Spleen (tissue), 11 donors: ENCODE measurements at regions not wholly inside any gene's neighbourhood (a gene's known extent, or its start where the extent isn't known, plus 50 kb on each side); places are given as distances from the start of the nearest gene placed in this dataset.

Experiments
- DNase-seq: peaks from one replicate; pipeline ENCODE4 v3.0.0-alpha.2; 2020
- H3K27ac ChIP-seq, 8 donors: fragments of 200-600 bp; sonication (generic) in 7 of 8; 1 replicate in 4 of 8; 2 replicates in 4 of 8; pipeline versions ENCODE4 v1.5.0 to v1.8.0; 2016 to 2021; ENCODE audit warnings: inconsistent platforms in 4 of 8, mild to moderate bottlenecking in 4 of 8, moderate library complexity in 1 of 8
- H3K27me3 ChIP-seq, 7 donors: fragments of 200-600 bp; sonication (generic) in 6 of 7; replicated peaks in 1 of 7; 1 replicate in 4 of 7; 2 replicates in 3 of 7; pipeline versions ENCODE4 v1.5.0 to v1.8.0; 2016 to 2021; ENCODE audit warnings: inconsistent platforms in 3 of 7, mild to moderate bottlenecking in 1 of 7
- H3K36me3 ChIP-seq, 6 donors: fragments of 200-600 bp; sonication (generic) in 5 of 6; 1 replicate in 4 of 6; 2 replicates in 2 of 6; pipeline versions ENCODE4 v1.5.0 to v1.8.0; 2016 to 2021; ENCODE audit warnings: inconsistent platforms in 2 of 6
- H3K4me1 ChIP-seq, 6 donors: fragments of 200-600 bp; sonication (generic) in 5 of 6; 1 replicate in 3 of 6; 2 replicates in 3 of 6; pipeline versions ENCODE4 v1.5.0 to v1.8.0; 2016 to 2021; ENCODE audit warnings: inconsistent platforms in 3 of 6
- H3K4me3 ChIP-seq, 8 donors: fragments of 200-600 bp; sonication (generic) in 7 of 8; 1 replicate in 4 of 8; 2 replicates in 4 of 8; pipeline versions ENCODE4 v1.5.0 to v1.8.0; 2016 to 2021; ENCODE audit warnings: inconsistent platforms in 4 of 8, mild to moderate bottlenecking in 4 of 8, moderate library complexity in 2 of 8
- H3K9me3 ChIP-seq, 8 donors: fragments of 200-600 bp; sonication (generic) in 7 of 8; 1 replicate in 4 of 8; 2 replicates in 4 of 8; pipeline versions ENCODE4 v1.5.0 to v1.8.0; 2016 to 2021; ENCODE audit warnings: inconsistent platforms in 4 of 8
- CTCF ChIP-seq, 11 experiments: fragments of 200-600 bp in 7 of 11; fragments of 450-650 bp in 4 of 11; sonication (generic) in 4 of 11; IDR thresholded peaks in 8 of 11; conservative IDR thresholded peaks in 3 of 11; 1 replicate in 7 of 11; 2 replicates in 4 of 11; pipeline versions ENCODE4 v1.4.0 to v1.8.0; 2016 to 2021; ENCODE audit warnings: antibody characterized with exemption in 11 of 11, inconsistent platforms in 4 of 11, mild to moderate bottlenecking in 1 of 11
- POLR2A ChIP-seq, 3 donors: fragments of 450-650 bp; IDR thresholded peaks; one replicate each; pipeline ENCODE4 v1.5.1; 2017; ENCODE audit warnings: antibody characterized with exemption in 3 of 3, mild to moderate bottlenecking in 1 of 3
- POLR2AphosphoS5 ChIP-seq, 3 donors: sonication (generic); formaldehyde crosslinking; IDR thresholded peaks; one replicate each; pipeline ENCODE4 v1.5.1; 2017; ENCODE audit warnings: antibody characterized with exemption in 3 of 3
- WGBS, 5 donors: extraction: QIAGEN DNeasy Blood & Tissue Kit in 3 of 5; methylation state at CpG; one replicate each; pipeline versions ENCODE4 v1.1.5 to v1.1.7; 2013 to 2018; 5-methylcytosine and 5-hydroxymethylcytosine counted together
- intact Hi-C: fragments of 100-400 bp; cut with DNase I; formaldehyde crosslinking; loops from one replicate; pipeline ENCODE4 v1.15.0; 2023; ENCODE audit warnings: low total_unique reads
- donor health status: healthy with polysubstance abuse.
- donor health status: DM: no; HTN: no; CAD: no; lungs with moderate emphysema.
- donor health status: DM: no; HTN: no; CAD: no.
- donor health status: Bipolar disorder and iron deficiency.
- donor health status: healthy.
- donor health status: DM: no; HTN: no; CAD: no.
- donor health status: DM: yes; HTN: yes; CAD: no.

- Histone ChIP-seq H3K36me3 (no peaks in the 10 kb centered on the region), H3K4me3 (no peak overlapping the region), H3K27me3 (no peaks in the 10 kb centered on the region), H3K9me3 (peaks cover 0 to 21% (median 0%) of the 10 kb centered on the region in 8 donors), H3K4me1 (no peaks in the 10 kb centered on the region), H3K27ac (no peak overlapping the region)
- intact Hi-C loops: no loop called here
- no peak for TF ChIP-seq CTCF (IDR thresholded peaks at IDR 0.05 in 8 of 11, conservative IDR thresholded peaks at IDR 0.05 in 3 of 11)
- TF ChIP-seq POLR2A (IDR thresholded peaks at IDR 0.05): no peak
- no peak for TF ChIP-seq POLR2AphosphoS5 (IDR thresholded peaks at IDR 0.05)
- no peak for DNase-seq
- WGBS, 5 donors: 80 to 91% (median 86%) methylated on average over 2 of the region's 2 CpGs
Observed at GRCh38 chr14:87325741-87326140, 667.2 kb downstream of the GALC start.

- Histone ChIP-seq H3K4me1 (no peaks in the 10 kb centered on the region), H3K36me3 (no peaks in the 10 kb centered on the region), H3K27ac (no peak overlapping the region), H3K27me3 (no peaks in the 10 kb centered on the region), H3K9me3 (peaks cover 0 to 25% (median 5%) of the 10 kb centered on the region in 8 donors), H3K4me3 (no peak overlapping the region)
- intact Hi-C loops: no loop called here
- no peak for DNase-seq
- no peak for TF ChIP-seq POLR2A (IDR thresholded peaks at IDR 0.05)
- no peak for TF ChIP-seq POLR2AphosphoS5 (IDR thresholded peaks at IDR 0.05)
- no peak for TF ChIP-seq CTCF (IDR thresholded peaks at IDR 0.05 in 8 of 11, conservative IDR thresholded peaks at IDR 0.05 in 3 of 11)
- 84 to 96% (median 92%) methylated on average over 2 of the region's 2 CpGs for WGBS, 5 donors
Observed at GRCh38 chr14:87323191-87323590, 669.8 kb downstream of the GALC start.

- no peak for TF ChIP-seq CTCF (IDR thresholded peaks at IDR 0.05 in 8 of 11, conservative IDR thresholded peaks at IDR 0.05 in 3 of 11)
- no peak for TF ChIP-seq POLR2A (IDR thresholded peaks at IDR 0.05)
- no peak for TF ChIP-seq POLR2AphosphoS5 (IDR thresholded peaks at IDR 0.05)
- no peaks in the 10 kb centered on the region for H3K4me1 ChIP-seq
Observed at GRCh38 chr14:87321548-87321947, 671.4 kb downstream of the GALC start.

GRCh38 chr14:87312894-87313205 lies 680.1 kb downstream of the GALC start:
- intact Hi-C loops: no loop called here
- no peak overlapping the region for H3K4me3 ChIP-seq
- H3K27me3 ChIP-seq: no peaks in the 10 kb centered on the region
- H3K4me1 ChIP-seq: no peaks in the 10 kb centered on the region
- no peak for TF ChIP-seq CTCF (IDR thresholded peaks at IDR 0.05 in 8 of 11, conservative IDR thresholded peaks at IDR 0.05 in 3 of 11)
- no peak for DNase-seq
- 68 to 90% (median 77%) methylated on average over 3 of the region's 3 CpGs for WGBS, 5 donors
- H3K36me3 ChIP-seq: no peaks in the 10 kb centered on the region
- peaks cover 0 to 19% (median 6%) of the 10 kb centered on the region in 8 donors for H3K9me3 ChIP-seq
- no peak overlapping the region for H3K27ac ChIP-seq

More at GRCh38 chr14:87321548-87321947, 671.4 kb downstream of the GALC start:
- no peak overlapping the region for H3K4me3 ChIP-seq
- intact Hi-C loops: no loop called here
- WGBS, 5 donors: 62 to 81% (median 77%) methylated on average over 1 of the region's 1 CpG
- no peaks in the 10 kb centered on the region for H3K36me3 ChIP-seq
- peaks cover 0 to 23% (median 8%) of the 10 kb centered on the region in 8 donors for H3K9me3 ChIP-seq
- no peak overlapping the region for H3K27ac ChIP-seq
- DNase-seq: no peak
- no peaks in the 10 kb centered on the region for H3K27me3 ChIP-seq
